H9 (cell line): ENCODE measurements at regions not wholly inside any gene's neighbourhood (a gene's known extent, or its start where the extent isn't known, plus 50 kb on each side); places are given as distances from the start of the nearest gene placed in this dataset.

Source experiments
- DNase-seq: peaks from one replicate; pipeline ENCODE4 v3.0.0-alpha.2; 2017
- H2AFZ ChIP-seq: one replicate; pipeline ENCODE4 v1.6.1; 2013; ENCODE audit warnings: mild to moderate bottlenecking, low read length, control low read depth, moderate library complexity
- H2AK5ac ChIP-seq: 2 replicates; pipeline ENCODE4 v1.6.1; 2013; ENCODE audit warnings: low read length, control low read depth, mixed read lengths; ENCODE audit not compliant: insufficient read length
- H2BK120ac ChIP-seq: one replicate; pipeline ENCODE4 v1.6.1; 2013; ENCODE audit warnings: low read depth, mild to moderate bottlenecking, low read length, control low read depth, inconsistent platforms; ENCODE audit not compliant: poor library complexity, severe bottlenecking
- H2BK12ac ChIP-seq: 2 replicates; pipeline ENCODE4 v1.6.1; 2013; ENCODE audit warnings: low read length, control low read depth, mixed read lengths, low read depth; ENCODE audit not compliant: insufficient read length
- H2BK15ac ChIP-seq: 2 replicates; pipeline ENCODE4 v1.6.1; 2013; ENCODE audit warnings: low read depth, low read length, control low read depth
- H2BK20ac ChIP-seq: one replicate; pipeline ENCODE4 v1.6.1; 2013; ENCODE audit warnings: low read depth, mild to moderate bottlenecking, low read length, control low read depth, inconsistent platforms; ENCODE audit not compliant: poor library complexity, severe bottlenecking
- H2BK5ac ChIP-seq: 2 replicates; pipeline ENCODE4 v1.6.1; 2013; ENCODE audit warnings: low read length, control low read depth, mixed read lengths; ENCODE audit not compliant: insufficient read length
- H3K14ac ChIP-seq: 2 replicates; pipeline ENCODE4 v1.6.1; 2013; ENCODE audit warnings: low read length, control low read depth; ENCODE audit not compliant: insufficient read depth
- H3K18ac ChIP-seq: 2 replicates; pipeline ENCODE4 v1.6.1; 2013; ENCODE audit warnings: low read depth, mild to moderate bottlenecking, mixed read lengths, low read length, control low read depth; ENCODE audit not compliant: insufficient read length
- H3K23ac ChIP-seq: 2 replicates; pipeline ENCODE4 v1.6.1; 2013; ENCODE audit warnings: low read length, control low read depth, mixed read lengths, low read depth; ENCODE audit not compliant: insufficient read length
- H3K23me2 ChIP-seq: 2 replicates; pipeline ENCODE4 v1.6.1; 2013; ENCODE audit warnings: low read depth, mild to moderate bottlenecking, mixed read lengths, low read length, control low read depth; ENCODE audit not compliant: insufficient read length, poor library complexity, severe bottlenecking
- H3K27ac ChIP-seq: 2 replicates; pipeline ENCODE4 v1.5.1; 2013; ENCODE audit warnings: low read length, control low read depth, mixed read lengths, low read depth; ENCODE audit not compliant: insufficient read length
- H3K27me3 ChIP-seq: 2 replicates; pipeline ENCODE4 v1.6.1; 2013; ENCODE audit warnings: low read length, control low read depth, inconsistent platforms; ENCODE audit not compliant: insufficient read depth
- H3K4ac ChIP-seq: 2 replicates; pipeline ENCODE4 v1.6.1; 2013; ENCODE audit warnings: low read depth, mild to moderate bottlenecking, control low read depth, inconsistent platforms, low read length, moderate library complexity
- H3K4me1 ChIP-seq: 2 replicates; pipeline ENCODE4 v1.6.1; 2013; ENCODE audit warnings: low read length, control low read depth, inconsistent platforms; ENCODE audit not compliant: insufficient read depth
- H3K4me2 ChIP-seq: 2 replicates; pipeline ENCODE4 v1.6.1; 2013; ENCODE audit warnings: low read length, control low read depth, mixed read lengths; ENCODE audit not compliant: insufficient read length, insufficient read depth
- H3K56ac ChIP-seq: 2 replicates; pipeline ENCODE4 v1.6.1; 2013; ENCODE audit warnings: low read depth, mild to moderate bottlenecking, mixed read lengths, low read length, control low read depth; ENCODE audit not compliant: insufficient read length
- H3K79me1 ChIP-seq: 2 replicates; pipeline ENCODE4 v1.6.1; 2013; ENCODE audit warnings: low read depth, mild to moderate bottlenecking, moderate library complexity, low read length, control low read depth, inconsistent platforms; ENCODE audit not compliant: insufficient read depth, poor library complexity, severe bottlenecking
- H3K79me2 ChIP-seq: 2 replicates; pipeline ENCODE4 v1.6.1; 2013; ENCODE audit warnings: low read length, control low read depth, inconsistent platforms; ENCODE audit not compliant: insufficient read depth
- H3K9ac ChIP-seq: 2 replicates; pipeline ENCODE4 v1.6.1; 2013; ENCODE audit warnings: low read length, control low read depth, mixed read lengths; ENCODE audit not compliant: insufficient read length; ENCODE audit errors: extremely low read depth
- H3K9me3 ChIP-seq: one replicate; pipeline ENCODE4 v1.6.1; 2013; ENCODE audit warnings: low read depth, low read length, inconsistent platforms; ENCODE audit not compliant: control insufficient read depth
- H3T11ph ChIP-seq: one replicate; pipeline ENCODE4 v1.6.1; 2013; ENCODE audit warnings: mild to moderate bottlenecking, low read length, control low read depth, inconsistent platforms
- H4K20me1 ChIP-seq: one replicate; pipeline ENCODE4 v1.6.1; 2013; ENCODE audit not compliant: control insufficient read depth, insufficient read length, insufficient read depth
- H4K5ac ChIP-seq: 2 replicates; pipeline ENCODE4 v1.6.1; 2013; ENCODE audit warnings: low read depth, mild to moderate bottlenecking, mixed read lengths, low read length, control low read depth; ENCODE audit not compliant: insufficient read length
- H4K8ac ChIP-seq: replicated peaks from 2 replicates; pipeline ENCODE4 v1.6.1; 2013; ENCODE audit warnings: low read length, control low read depth, mixed read lengths, low read depth; ENCODE audit not compliant: insufficient read length
- H4K91ac ChIP-seq: 2 replicates; pipeline ENCODE4 v1.6.1; 2013; ENCODE audit warnings: low read depth, mild to moderate bottlenecking, moderate library complexity, mixed read lengths, low read length, control low read depth; ENCODE audit not compliant: insufficient read length
- H3K27ac Mint-ChIP-seq, 3 experiments: 2 replicates in 2 of 3; 3 replicates in 1 of 3; pipeline ENCODE4 v1.8.0; 2020 to 2021; ENCODE audit warnings: mixed read lengths in 3 of 3, mild to moderate bottlenecking in 1 of 3, moderate library complexity in 1 of 3
- H3K27me3 Mint-ChIP-seq: 2 replicates; pipeline ENCODE4 v1.8.0; 2021; ENCODE audit warnings: low read depth, mild to moderate bottlenecking, moderate library complexity, mixed read lengths
- H3K36me3 Mint-ChIP-seq, 3 experiments: 2 replicates in 2 of 3; 3 replicates in 1 of 3; pipeline ENCODE4 v1.8.0; 2020 to 2021; ENCODE audit warnings: low read depth in 3 of 3, mixed read lengths in 3 of 3; ENCODE audit not compliant: insufficient read depth in 1 of 3
- H3K4me1 Mint-ChIP-seq, 2 experiments: 2 replicates each; pipeline ENCODE4 v1.8.0; 2020; ENCODE audit warnings: mixed read lengths in 2 of 2
- H3K4me3 Mint-ChIP-seq, 2 experiments: 2 replicates in 1 of 2; 3 replicates in 1 of 2; pipeline ENCODE4 v1.8.0; 2020 to 2021; ENCODE audit warnings: mild to moderate bottlenecking in 2 of 2, mixed read lengths in 2 of 2, moderate library complexity in 1 of 2
- H3K9me3 Mint-ChIP-seq, 2 experiments: 2 replicates in 1 of 2; 3 replicates in 1 of 2; pipeline ENCODE4 v1.8.0; 2020; ENCODE audit warnings: mild to moderate bottlenecking in 2 of 2, mixed read lengths in 2 of 2, moderate library complexity in 1 of 2
- CTCF ChIP-seq: fragments of 200-600 bp; sonication (generic); conservative IDR thresholded peaks from 3 replicates; pipeline ENCODE4 v1.8.0; 2021; ENCODE audit warnings: antibody characterized with exemption, mild to moderate bottlenecking
- WGBS: extraction: QIAGEN DNeasy Blood & Tissue Kit; methylation state at CpG from one replicate; pipeline ENCODE4 v1.1.7; 2013; ENCODE audit warnings: missing lambda C conversion rate, low lambda C conversion rate, mixed read lengths; ENCODE audit not compliant: insufficient read length; ENCODE audit errors: extremely low coverage; 5-methylcytosine and 5-hydroxymethylcytosine counted together

- H3K27ac Mint-ChIP-seq: no peak overlapping the region
These were observed 233.1 kb upstream of the MSX2 start for GRCh38 chr5:174491265-174491664.

More at GRCh38 chr5:174491265-174491664, 233.1 kb upstream of the MSX2 start:
- H3K14ac ChIP-seq: no peak overlapping the region
- no peak overlapping the region for H4K91ac ChIP-seq
- H2BK20ac ChIP-seq: no peak overlapping the region
- Mint-ChIP-seq H3K4me1 (peaks cover 8 to 10% of the 10 kb centered on the region in 2 experiments), H3K27me3 (peaks cover 6% of the 10 kb centered on the region), H3K4me3 (no peak overlapping the region), H3K36me3 (no peaks in the 10 kb centered on the region), H3K9me3 (no peaks in the 10 kb centered on the region)
- H2BK120ac ChIP-seq: no peak overlapping the region
- H3K9me3 ChIP-seq: no peaks in the 10 kb centered on the region
- H2AFZ ChIP-seq: no peak overlapping the region
- H3K18ac ChIP-seq: no peak overlapping the region
- no CpG with 5 or more reads among the region's 5 CpGs for WGBS
- H4K8ac ChIP-seq: no peak overlapping the region
- H3K27me3 ChIP-seq: no peaks in the 10 kb centered on the region
- no peaks in the 10 kb centered on the region for H3K79me2 ChIP-seq
- no peaks in the 10 kb centered on the region for H3K79me1 ChIP-seq
- no peak overlapping the region for H3K23ac ChIP-seq
- H3K27ac ChIP-seq: no peak overlapping the region
- H2BK12ac ChIP-seq: no peak overlapping the region
- TF ChIP-seq CTCF: no peak
- no peak overlapping the region for H3K56ac ChIP-seq
- H2AK5ac ChIP-seq: no peak overlapping the region
- no peak overlapping the region for H3K4ac ChIP-seq
- no peak overlapping the region for H3K4me2 ChIP-seq
- no peak overlapping the region for H3K9ac ChIP-seq
- H2BK15ac ChIP-seq: no peak overlapping the region
- no peak overlapping the region for H2BK5ac ChIP-seq
- no peak for DNase-seq
- no peaks in the 10 kb centered on the region for H4K20me1 ChIP-seq
- H3K23me2 ChIP-seq: no peaks in the 10 kb centered on the region
- H3T11ph ChIP-seq: no peak overlapping the region
- no peaks in the 10 kb centered on the region for H3K4me1 ChIP-seq
- no peak overlapping the region for H4K5ac ChIP-seq
